ENCODE measurements at regions not wholly inside any gene's neighbourhood (a gene's known extent, or its start where the extent isn't known, plus 50 kb on each side); places are given as distances from the start of the nearest gene placed in this dataset.
"Not testable (repeated sequence)": the region's sequence is repeated elsewhere in the genome, so short reads cannot be mapped to it uniquely, and the experiment has no call there.

- DNase-seq (ENCODE audit: extremely low read depth in 1 of 2, low read depth in 1 of 2), result no peak
Observed at GRCh38 chr9:81037889-81038288, 651.5 kb downstream of the TLE1 start.

GRCh38 chr9:81035601-81036000 lies 653.7 kb downstream of the TLE1 start:
- DNase-seq (ENCODE audit: extremely low read depth in 1 of 2, low read depth in 1 of 2), result no peak

GRCh38 chr9:81035171-81035570 lies 654.2 kb downstream of the TLE1 start:
- DNase-seq (ENCODE audit: extremely low read depth in 1 of 2, low read depth in 1 of 2), result no peak

GRCh38 chr9:81032831-81033230 lies 656.5 kb downstream of the TLE1 start:
- no peak for DNase-seq (ENCODE audit: extremely low read depth in 1 of 2, low read depth in 1 of 2)

GRCh38 chr9:81032030-81032572 lies 657.2 kb downstream of the TLE1 start:
- DNase-seq (ENCODE audit: extremely low read depth in 1 of 2, low read depth in 1 of 2), result no peak

GRCh38 chr9:81031422-81032029 lies 657.8 kb downstream of the TLE1 start:
- DNase-seq (ENCODE audit: extremely low read depth in 1 of 2, low read depth in 1 of 2), result no peak

- no peak for DNase-seq (ENCODE audit: extremely low read depth in 1 of 2, low read depth in 1 of 2)
Observed at GRCh38 chr9:81030027-81030426, 659.3 kb downstream of the TLE1 start.

- DNase-seq (ENCODE audit: extremely low read depth in 1 of 2, low read depth in 1 of 2), result no peak
Observed at GRCh38 chr9:81028504-81028903, 660.8 kb downstream of the TLE1 start.

GRCh38 chr9:81022177-81022576 lies 667.2 kb downstream of the TLE1 start:
- DNase-seq (ENCODE audit: extremely low read depth in 1 of 2, low read depth in 1 of 2), result no peak

GRCh38 chr9:81014945-81015344 lies 674.4 kb downstream of the TLE1 start:
- DNase-seq (ENCODE audit: extremely low read depth in 1 of 2, low read depth in 1 of 2), result not testable (repeated sequence)

- not testable (repeated sequence) for DNase-seq (ENCODE audit: extremely low read depth in 1 of 2, low read depth in 1 of 2)
Observed at GRCh38 chr9:81013191-81013590, 676.2 kb downstream of the TLE1 start.

- DNase-seq (ENCODE audit: extremely low read depth in 1 of 2, low read depth in 1 of 2), result no peak
Observed at GRCh38 chr9:81002906-81003305, 686.4 kb downstream of the TLE1 start.

- no peak for DNase-seq (ENCODE audit: extremely low read depth in 1 of 2, low read depth in 1 of 2)
Observed at GRCh38 chr9:81002242-81002641, 687.1 kb downstream of the TLE1 start.

GRCh38 chr9:80995759-80996158 lies 693.6 kb downstream of the TLE1 start:
- DNase-seq (ENCODE audit: extremely low read depth in 1 of 2, low read depth in 1 of 2), result no peak

GRCh38 chr9:80994892-80995291 lies 694.5 kb downstream of the TLE1 start:
- DNase-seq (ENCODE audit: extremely low read depth in 1 of 2, low read depth in 1 of 2), result no peak

GRCh38 chr9:80985595-80985994 lies 703.8 kb downstream of the TLE1 start:
- not testable (repeated sequence) for DNase-seq (ENCODE audit: extremely low read depth in 1 of 2, low read depth in 1 of 2)

- DNase-seq (ENCODE audit: extremely low read depth in 1 of 2, low read depth in 1 of 2), result no peak
Observed at GRCh38 chr9:80976403-80976802, 712.9 kb downstream of the TLE1 start.

GRCh38 chr9:80970377-80970776 lies 719.0 kb downstream of the TLE1 start:
- not testable (repeated sequence) for DNase-seq (ENCODE audit: extremely low read depth in 1 of 2, low read depth in 1 of 2)

GRCh38 chr9:80968611-80969010 lies 720.7 kb downstream of the TLE1 start:
- DNase-seq (ENCODE audit: extremely low read depth in 1 of 2, low read depth in 1 of 2), result no peak

GRCh38 chr9:80964914-80965313 lies 724.4 kb downstream of the TLE1 start:
- DNase-seq (ENCODE audit: extremely low read depth in 1 of 2, low read depth in 1 of 2), result no peak

- no peak for DNase-seq (ENCODE audit: extremely low read depth in 1 of 2, low read depth in 1 of 2)
Observed at GRCh38 chr9:80964374-80964773, 725.0 kb downstream of the TLE1 start.

GRCh38 chr9:80957801-80958200 lies 731.5 kb downstream of the TLE1 start:
- DNase-seq (ENCODE audit: extremely low read depth in 1 of 2, low read depth in 1 of 2), result no peak

- DNase-seq (ENCODE audit: extremely low read depth in 1 of 2, low read depth in 1 of 2), result no peak
Observed at GRCh38 chr9:80954521-80954920, 734.8 kb downstream of the TLE1 start.
